ENCODE measurements at regions not wholly inside any gene's neighbourhood (a gene's known extent, or its start where the extent isn't known, plus 50 kb on each side); places are given as distances from the start of the nearest gene placed in this dataset.
A peak's percentile ranks its signal among the peaks of the same experiment; 100 is the strongest.

GRCh38 chr12:107967170-107967569 lies 161.9 kb upstream of the WSCD2 start:
- no peak for DNase-seq (ENCODE audit: low read depth in 4 of 4, low spot score in 3 of 4)

GRCh38 chr12:107973950-107974349 lies 155.1 kb upstream of the WSCD2 start:
- DNase-seq (ENCODE audit: low read depth in 4 of 4, low spot score in 3 of 4), result no peak

- no peak for DNase-seq (ENCODE audit: low read depth in 4 of 4, low spot score in 3 of 4)
These were observed 152.8 kb upstream of the WSCD2 start for GRCh38 chr12:107976331-107976730.

- DNase-seq (ENCODE audit: low read depth in 4 of 4, low spot score in 3 of 4), result no peak
These were observed 150.9 kb upstream of the WSCD2 start for GRCh38 chr12:107978201-107978600.

GRCh38 chr12:107978641-107979040 lies 150.4 kb upstream of the WSCD2 start:
- no peak for DNase-seq (ENCODE audit: low read depth in 4 of 4, low spot score in 3 of 4)

- DNase-seq (ENCODE audit: low read depth in 4 of 4, low spot score in 3 of 4), result no peak
These were observed 145.2 kb upstream of the WSCD2 start for GRCh38 chr12:107983756-107984472.

GRCh38 chr12:107984973-107985372 lies 144.1 kb upstream of the WSCD2 start:
- DNase-seq (ENCODE audit: low read depth in 4 of 4, low spot score in 3 of 4), result no peak

- DNase-seq (ENCODE audit: low read depth in 4 of 4, low spot score in 3 of 4), result no peak
These were observed 142.9 kb upstream of the WSCD2 start for GRCh38 chr12:107986183-107986582.

GRCh38 chr12:107990325-107990724 lies 138.8 kb upstream of the WSCD2 start:
- peak in 1 of 4 donors; percentile 12 for DNase-seq (ENCODE audit: low read depth in 4 of 4, low spot score in 3 of 4)

GRCh38 chr12:107992029-107992428 lies 137.1 kb upstream of the WSCD2 start:
- DNase-seq (ENCODE audit: low read depth in 4 of 4, low spot score in 3 of 4), result no peak

- DNase-seq (ENCODE audit: low read depth in 4 of 4, low spot score in 3 of 4), result no peak
These were observed 136.1 kb upstream of the WSCD2 start for GRCh38 chr12:107992870-107993451.

- no peak for DNase-seq (ENCODE audit: low read depth in 4 of 4, low spot score in 3 of 4)
These were observed 130.2 kb upstream of the WSCD2 start for GRCh38 chr12:107998863-107999262.

GRCh38 chr12:108000111-108000510 lies 129.0 kb upstream of the WSCD2 start:
- no peak for DNase-seq (ENCODE audit: low read depth in 4 of 4, low spot score in 3 of 4)

GRCh38 chr12:108004319-108004718 lies 124.8 kb upstream of the WSCD2 start:
- peak in 3 of 4 donors; percentile 36 to 49 (median 39) for DNase-seq (ENCODE audit: low read depth in 4 of 4, low spot score in 3 of 4)

- no peak for DNase-seq (ENCODE audit: low read depth in 4 of 4, low spot score in 3 of 4)
These were observed 120.8 kb upstream of the WSCD2 start for GRCh38 chr12:108008163-108008905.

- DNase-seq (ENCODE audit: low read depth in 4 of 4, low spot score in 3 of 4), result no peak
These were observed 119.5 kb upstream of the WSCD2 start for GRCh38 chr12:108009442-108010070.

- no peak for DNase-seq (ENCODE audit: low read depth in 4 of 4, low spot score in 3 of 4)
These were observed 113.0 kb upstream of the WSCD2 start for GRCh38 chr12:108016022-108016564.

- no peak for DNase-seq (ENCODE audit: low read depth in 4 of 4, low spot score in 3 of 4)
These were observed 111.5 kb upstream of the WSCD2 start for GRCh38 chr12:108017472-108018057.

GRCh38 chr12:108019862-108020261 lies 109.2 kb upstream of the WSCD2 start:
- no peak for DNase-seq (ENCODE audit: low read depth in 4 of 4, low spot score in 3 of 4)

- DNase-seq (ENCODE audit: low read depth in 4 of 4, low spot score in 3 of 4), result no peak
These were observed 107.9 kb upstream of the WSCD2 start for GRCh38 chr12:108021141-108021540.

Data from right renal pelvis (tissue), 4 donors.